ENCODE measurements at regions not wholly inside any gene's neighbourhood (a gene's known extent, or its start where the extent isn't known, plus 50 kb on each side); places are given as distances from the start of the nearest gene placed in this dataset.
"Not testable (repeated sequence)": the region's sequence is repeated elsewhere in the genome, so short reads cannot be mapped to it uniquely, and the experiment has no call there.

- no peak overlapping the region for H3K27ac ChIP-seq (ENCODE audit: low read depth in 1 of 2, low read length in 1 of 2)
- ATAC-seq (ENCODE audit: insufficient read depth, low FRiP score) (no peak), DNase-seq (no peak)
- TF ChIP-seq CTCF (IDR thresholded peaks at IDR 0.05; ENCODE audit: control extremely low read depth, extremely low read depth) = no peak
- no peaks in the 10 kb centered on the region for H3K4me1 ChIP-seq (ENCODE audit: control insufficient read depth in 5 of 5, insufficient read depth in 5 of 5, low read length in 5 of 5)
- no peaks in the 10 kb centered on the region for H3K27me3 ChIP-seq (ENCODE audit: control insufficient read depth in 3 of 3, insufficient read depth in 3 of 3, low read length in 2 of 3)
- H3K36me3 ChIP-seq (ENCODE audit: control insufficient read depth in 4 of 4, insufficient read depth in 4 of 4, low read length in 4 of 4) = no peaks in the 10 kb centered on the region
- 84 to 92% methylated on average over 3 of the region's 3 CpGs for WGBS, 2 donors
- peaks cover 0 to 3% (median 0%) of the 10 kb centered on the region in 4 donors for H3K9me3 ChIP-seq (ENCODE audit: control insufficient read depth in 4 of 4, insufficient read depth in 3 of 4, low read length in 3 of 4)
- H3K9ac ChIP-seq (ENCODE audit: insufficient read depth in 1 of 2, low read length in 2 of 2) = no peak overlapping the region
- H3K4me3 ChIP-seq = no peak overlapping the region
Measured at GRCh38 chr6:126210398-126211075, 129.4 kb upstream of the CENPW start.

DNA sequence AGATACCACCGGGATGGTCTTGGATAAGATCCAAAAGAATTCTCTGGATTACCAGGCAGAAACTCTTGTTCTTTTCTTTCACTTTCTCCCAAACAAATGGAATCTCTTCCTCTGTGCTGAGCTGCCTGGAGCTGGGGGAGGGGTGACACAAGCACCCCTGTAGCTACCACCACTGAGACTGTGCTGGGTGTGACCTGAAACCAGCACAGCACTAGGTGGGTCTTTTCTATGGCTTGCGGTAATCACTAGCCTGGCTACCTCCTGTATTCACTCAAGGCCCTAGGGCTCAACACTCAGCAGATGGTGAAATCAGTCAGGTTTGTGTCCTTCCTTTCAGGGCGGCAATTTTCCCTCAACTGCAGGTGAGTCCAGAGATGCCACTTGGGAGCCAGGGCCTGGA is 122.4 kb upstream of the CENPW start:
- DNase-seq = no peak
- H3K9me3 ChIP-seq (ENCODE audit: control insufficient read depth in 4 of 4, insufficient read depth in 3 of 4, low read length in 3 of 4) = peaks cover 0 to 3% (median 0%) of the 10 kb centered on the region in 4 donors
- peaks cover 0 to 3% (median 0%) of the 10 kb centered on the region in 4 donors for H3K36me3 ChIP-seq (ENCODE audit: control insufficient read depth in 4 of 4, insufficient read depth in 4 of 4, low read length in 4 of 4)
- ATAC-seq (ENCODE audit: insufficient read depth, low FRiP score) = no peak
- H3K4me3 ChIP-seq = no peak overlapping the region
- WGBS, 2 donors = 95 to 96% methylated on average over 3 of the region's 3 CpGs
- H3K9ac ChIP-seq (ENCODE audit: insufficient read depth in 1 of 2, low read length in 2 of 2) = no peak overlapping the region
- H3K27me3 ChIP-seq (ENCODE audit: control insufficient read depth in 3 of 3, insufficient read depth in 3 of 3, low read length in 2 of 3) = no peaks in the 10 kb centered on the region
- no peak overlapping the region for H3K27ac ChIP-seq (ENCODE audit: low read depth in 1 of 2, low read length in 1 of 2)
- H3K4me1 ChIP-seq (ENCODE audit: control insufficient read depth in 5 of 5, insufficient read depth in 5 of 5, low read length in 5 of 5) = no peaks in the 10 kb centered on the region
- no peak for TF ChIP-seq CTCF (IDR thresholded peaks at IDR 0.05; ENCODE audit: control extremely low read depth, extremely low read depth)

- not testable (repeated sequence) for H3K4me3 ChIP-seq; H3K27me3 ChIP-seq (ENCODE audit: control insufficient read depth in 3 of 3, insufficient read depth in 3 of 3, low read length in 2 of 3); H3K9me3 ChIP-seq (ENCODE audit: control insufficient read depth in 4 of 4, insufficient read depth in 3 of 4, low read length in 3 of 4); ATAC-seq (ENCODE audit: insufficient read depth, low FRiP score); H3K4me1 ChIP-seq (ENCODE audit: control insufficient read depth in 5 of 5, insufficient read depth in 5 of 5, low read length in 5 of 5); H3K27ac ChIP-seq (ENCODE audit: low read depth in 1 of 2, low read length in 1 of 2); DNase-seq; H3K36me3 ChIP-seq (ENCODE audit: control insufficient read depth in 4 of 4, insufficient read depth in 4 of 4, low read length in 4 of 4); H3K9ac ChIP-seq (ENCODE audit: insufficient read depth in 1 of 2, low read length in 2 of 2)
Measured at GRCh38 chr6:126220901-126221300, 119.0 kb upstream of the CENPW start.

DNA sequence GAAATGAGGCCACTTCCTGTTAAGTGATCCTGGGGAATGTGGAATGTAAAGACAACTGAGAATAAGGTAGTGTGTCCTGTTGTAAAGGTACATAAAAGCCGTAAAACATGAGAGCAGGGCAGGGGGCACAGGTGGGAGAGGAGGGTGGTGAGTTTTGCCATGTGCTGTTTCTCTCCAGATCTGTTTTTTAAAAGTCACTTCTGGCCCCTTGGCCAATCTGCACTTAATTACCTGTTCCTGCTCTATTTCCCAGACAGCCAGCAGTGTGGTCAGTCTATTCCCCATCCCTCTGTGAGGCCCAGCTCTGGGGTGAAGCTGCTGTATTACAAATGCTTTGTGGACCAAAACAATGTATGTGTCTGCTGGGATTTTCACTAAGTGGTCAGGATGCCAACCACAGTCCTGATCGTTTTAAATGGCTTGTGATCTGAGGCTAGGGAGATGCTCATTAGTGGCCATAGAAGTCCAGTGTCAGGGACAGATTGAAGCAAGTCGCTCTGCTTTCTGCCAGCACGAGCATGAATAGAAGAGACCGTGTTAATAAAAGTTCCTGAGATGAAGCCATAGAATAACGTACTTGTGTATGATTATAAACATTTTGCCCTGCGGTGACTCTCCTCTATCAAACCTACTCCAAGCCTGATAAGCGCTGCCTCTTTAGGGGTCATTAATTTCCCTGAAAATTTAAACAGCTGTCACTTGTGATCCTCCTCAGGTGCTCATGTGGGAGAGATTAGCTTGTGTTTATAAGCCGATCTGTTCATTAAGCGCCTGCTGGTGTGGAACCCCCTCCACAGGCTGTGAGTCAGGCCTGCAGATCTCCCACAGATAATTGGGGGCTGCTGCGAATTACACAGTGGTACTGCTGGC is 111.8 kb upstream of the CENPW start:
- Histone ChIP-seq H3K27me3 (ENCODE audit: control insufficient read depth in 3 of 3, insufficient read depth in 3 of 3, low read length in 2 of 3) (no peaks in the 10 kb centered on the region), H3K4me3 (no peak overlapping the region), H3K9me3 (ENCODE audit: control insufficient read depth in 4 of 4, insufficient read depth in 3 of 4, low read length in 3 of 4) (peaks cover 0 to 4% (median 0%) of the 10 kb centered on the region in 4 donors), H3K36me3 (ENCODE audit: control insufficient read depth in 4 of 4, insufficient read depth in 4 of 4, low read length in 4 of 4) (no peaks in the 10 kb centered on the region), H3K9ac (ENCODE audit: insufficient read depth in 1 of 2, low read length in 2 of 2) (no peak overlapping the region), H3K27ac (ENCODE audit: low read depth in 1 of 2, low read length in 1 of 2) (no peak overlapping the region), H3K4me1 (ENCODE audit: control insufficient read depth in 5 of 5, insufficient read depth in 5 of 5, low read length in 5 of 5) (peaks cover 0 to 2% (median 0%) of the 10 kb centered on the region in 5 donors)
- DNase-seq = no peak
- 74 to 79% methylated on average over 11 of the region's 11 CpGs for WGBS, 2 donors
- no peak for TF ChIP-seq CTCF (IDR thresholded peaks at IDR 0.05; ENCODE audit: control extremely low read depth, extremely low read depth)
- no peak for ATAC-seq (ENCODE audit: insufficient read depth, low FRiP score)
